Gastroesophageal sphincter (tissue), 4 donors: ENCODE measurements at regions not wholly inside any gene's neighbourhood (a gene's known extent, or its start where the extent isn't known, plus 50 kb on each side); places are given as distances from the start of the nearest gene placed in this dataset.
"Not testable (repeated sequence)": the region's sequence is repeated elsewhere in the genome, so short reads cannot be mapped to it uniquely, and the experiment has no call there.

Source experiments
- ATAC-seq: fragments of 150-250 bp; one replicate; pipeline ENCODE4 v1.9.1; 2016; ENCODE audit warnings: mild to moderate bottlenecking, moderate library complexity
- H3K27ac ChIP-seq, 4 donors: fragments of 200-600 bp; sonication (generic) in 3 of 4; 1 replicate in 3 of 4; 2 replicates in 1 of 4; pipeline ENCODE4 v1.5.1; 2016 to 2019
- H3K27me3 ChIP-seq: fragments of 200-600 bp; sonication (generic); one replicate; pipeline ENCODE4 v1.5.1; 2019
- H3K36me3 ChIP-seq, 2 donors: fragments of 200-600 bp; sonication (generic); one replicate each; pipeline ENCODE4 v1.5.1; 2019; ENCODE audit warnings: control low read depth in 1 of 2
- H3K4me1 ChIP-seq, 3 donors: fragments of 200-600 bp; sonication (generic); 1 replicate in 2 of 3; 2 replicates in 1 of 3; pipeline ENCODE4 v1.5.1; 2016 to 2019; ENCODE audit warnings: control low read depth in 2 of 3
- H3K4me3 ChIP-seq, 2 donors: fragments of 200-600 bp; sonication (generic); one replicate each; pipeline ENCODE4 v1.5.1; 2019; ENCODE audit warnings: mild to moderate bottlenecking in 1 of 2, moderate library complexity in 1 of 2
- H3K9me3 ChIP-seq, 3 donors: fragments of 200-600 bp; sonication (generic); one replicate each; pipeline ENCODE4 v1.5.1; 2017 to 2019; ENCODE audit warnings: control low read depth in 2 of 3
- CTCF ChIP-seq, 4 experiments: fragments of 200-600 bp in 2 of 4; fragments of 450-650 bp in 2 of 4; sonication (generic) in 1 of 4; IDR thresholded peaks; one replicate each; pipeline ENCODE4 v1.5.1; 2017 to 2019; ENCODE audit warnings: antibody characterized with exemption in 4 of 4, mild to moderate bottlenecking in 2 of 4, moderate library complexity in 2 of 4
- EP300 ChIP-seq: sonication (generic); formaldehyde crosslinking; IDR thresholded peaks from one replicate; pipeline ENCODE4 v1.6.1; 2017; ENCODE audit warnings: antibody characterized with exemption, mild to moderate bottlenecking
- POLR2A ChIP-seq, 2 donors: fragments of 450-650 bp; IDR thresholded peaks; one replicate each; pipeline ENCODE4 v1.6.1; 2017; ENCODE audit warnings: antibody characterized with exemption in 2 of 2, mild to moderate bottlenecking in 2 of 2, moderate library complexity in 1 of 2
- POLR2AphosphoS5 ChIP-seq: sonication (generic); formaldehyde crosslinking; IDR thresholded peaks from one replicate; pipeline ENCODE4 v1.6.1; 2017; ENCODE audit warnings: antibody characterized with exemption
- WGBS, 2 donors: methylation state at CpG; one replicate each; pipeline ENCODE4 v1.1.5; 2018; ENCODE audit warnings: low coverage in 1 of 2; 5-methylcytosine and 5-hydroxymethylcytosine counted together

- TF ChIP-seq EP300 (no peak), POLR2A (IDR thresholded peaks at IDR 0.05) (no peak), POLR2AphosphoS5 (no peak), CTCF (IDR thresholded peaks at IDR 0.05) (no peak)
- ATAC-seq = no peak
These were observed 90.4 kb upstream of the C5orf63 start for GRCh38 chr5:127163750-127164149.

DNA sequence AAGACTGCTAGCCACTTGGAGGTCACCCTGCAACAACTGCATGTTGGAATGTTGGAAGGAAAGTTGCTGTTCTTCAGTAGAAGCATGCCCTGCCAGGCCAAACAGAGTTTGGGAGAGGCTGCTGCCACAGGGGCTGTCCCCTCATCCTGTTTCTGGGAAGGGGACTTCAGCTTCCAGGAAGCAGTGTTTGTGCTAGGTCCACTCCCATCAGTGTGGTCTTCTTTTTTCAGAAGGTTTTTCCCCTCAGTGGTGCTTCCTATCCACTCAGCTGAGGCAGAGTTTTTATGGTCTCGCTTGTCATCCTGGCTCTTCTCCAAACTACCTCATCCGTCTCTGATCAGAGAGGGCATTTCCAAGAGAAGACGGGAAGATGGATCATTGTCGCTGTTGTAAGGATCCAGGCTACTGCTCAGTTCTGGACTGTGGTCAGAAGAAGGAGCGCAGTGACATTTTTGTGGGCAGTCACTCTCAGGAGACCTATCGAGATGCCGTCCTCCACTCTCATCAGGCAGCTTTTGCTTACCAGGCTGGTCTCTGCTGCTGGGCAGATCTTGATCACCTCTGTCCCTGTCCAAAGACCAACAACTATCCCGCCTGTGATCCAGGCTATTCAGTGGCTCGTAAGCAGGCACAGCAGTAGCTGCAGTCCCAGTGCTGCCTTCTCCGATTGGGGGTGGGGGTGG, 97.8 kb upstream of the C5orf63 start:
- Histone ChIP-seq H3K27ac (no peak overlapping the region), H3K4me1 (no peaks in the 10 kb centered on the region), H3K27me3 (no peaks in the 10 kb centered on the region), H3K9me3 (peaks cover 0 to 18% (median 0%) of the 10 kb centered on the region in 3 donors), H3K36me3 (no peaks in the 10 kb centered on the region), H3K4me3 (no peak overlapping the region)
- TF ChIP-seq POLR2A (IDR thresholded peaks at IDR 0.05) = no peak
- TF ChIP-seq POLR2AphosphoS5 = no peak
- no peak for TF ChIP-seq CTCF (IDR thresholded peaks at IDR 0.05)
- TF ChIP-seq EP300 = no peak
- WGBS, 2 donors = 69% methylated on average over 3 of the region's 10 CpGs; no CpG with 5 or more reads in 1 of the 2 donors
- ATAC-seq = no peak

More at GRCh38 chr5:127163750-127164149, 90.4 kb upstream of the C5orf63 start:
- H3K4me1 ChIP-seq = no peaks in the 10 kb centered on the region
- no peak overlapping the region for H3K27ac ChIP-seq
- H3K9me3 ChIP-seq = peaks cover 0 to 1% (median 0%) of the 10 kb centered on the region in 3 donors
- H3K36me3 ChIP-seq = no peaks in the 10 kb centered on the region
- no peak overlapping the region for H3K4me3 ChIP-seq
- peaks cover 4% of the 10 kb centered on the region for H3K27me3 ChIP-seq

DNA sequence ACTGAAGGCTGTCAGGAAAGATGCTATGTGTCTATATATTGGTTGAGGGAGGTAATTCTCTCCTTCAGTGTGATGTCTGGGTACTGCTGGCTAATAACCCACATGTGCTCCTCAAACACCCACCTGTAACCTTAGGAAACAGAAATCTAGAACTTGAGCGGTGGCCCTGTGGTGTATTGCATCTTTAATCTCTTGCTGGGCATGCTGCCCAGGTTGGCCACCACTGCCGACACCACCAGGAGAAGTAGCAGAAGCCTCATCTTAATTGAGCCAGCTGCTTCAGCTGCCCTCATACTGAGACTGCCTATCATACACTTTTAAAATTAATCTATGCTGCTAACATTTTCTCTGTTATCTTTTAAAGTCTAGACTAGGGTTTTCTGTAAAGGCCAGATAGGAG, 103.5 kb upstream of the C5orf63 start:
- Histone ChIP-seq H3K9me3 (peaks cover 0 to 18% (median 0%) of the 10 kb centered on the region in 3 donors), H3K27me3 (no peaks in the 10 kb centered on the region), H3K36me3 (no peaks in the 10 kb centered on the region), H3K27ac (no peak overlapping the region), H3K4me1 (no peaks in the 10 kb centered on the region), H3K4me3 (no peak overlapping the region)
- ATAC-seq = no peak
- TF ChIP-seq POLR2A (IDR thresholded peaks at IDR 0.05) = no peak
- no peak for TF ChIP-seq EP300
- TF ChIP-seq POLR2AphosphoS5 = no peak
- TF ChIP-seq CTCF (IDR thresholded peaks at IDR 0.05) = no peak
- 68 to 69% methylated on average over 2 of the region's 2 CpGs for WGBS, 2 donors

DNA sequence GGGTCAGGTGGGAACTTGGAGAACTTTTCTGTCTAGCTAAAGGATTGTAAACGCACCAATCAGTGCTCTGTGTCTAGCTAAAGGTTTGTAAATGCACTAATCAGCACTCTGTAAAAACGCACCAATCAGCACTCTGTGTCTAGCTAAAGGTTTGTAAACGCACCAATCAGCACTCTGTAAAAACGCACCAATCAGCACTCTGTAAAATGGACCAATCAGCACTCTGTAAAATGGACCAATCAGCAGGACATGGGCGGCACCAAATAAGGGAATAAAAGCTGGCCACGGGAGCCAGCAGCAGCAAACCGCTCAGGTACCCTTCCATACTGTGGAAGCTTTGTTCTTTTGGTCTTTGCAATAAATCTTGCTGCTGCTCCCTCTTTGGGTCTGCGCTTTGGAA, 108.0 kb upstream of the MEGF10 start:
- not testable (repeated sequence) for H3K27ac ChIP-seq, ATAC-seq
- WGBS, 2 donors = 77 to 98% methylated on average over 4 to 7 of the region's 8 CpGs

DNA sequence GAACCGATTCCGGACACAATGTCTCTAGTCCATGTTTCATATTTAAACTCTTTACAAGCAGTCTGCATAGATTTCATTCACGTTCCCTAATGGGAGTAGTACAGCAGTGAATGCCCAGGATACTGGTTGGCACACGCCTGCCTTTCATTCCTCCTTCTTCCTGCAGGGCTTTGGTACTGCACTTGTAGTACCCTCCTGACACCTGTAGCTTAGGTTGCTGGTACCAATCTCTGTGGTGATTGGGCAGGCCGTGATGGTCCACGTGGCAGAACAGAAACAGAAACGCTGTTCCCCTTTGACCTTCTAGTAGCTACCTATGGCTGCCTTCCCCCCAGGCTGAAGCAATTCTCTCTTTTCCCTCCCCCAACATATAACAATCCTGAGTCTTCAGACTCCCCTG, 107.3 kb upstream of the MEGF10 start:
- ATAC-seq = no peak
- Histone ChIP-seq H3K27me3 (no peaks in the 10 kb centered on the region), H3K36me3 (no peaks in the 10 kb centered on the region), H3K4me3 (no peak overlapping the region), H3K9me3 (no peaks in the 10 kb centered on the region), H3K4me1 (no peaks in the 10 kb centered on the region), H3K27ac (no peak overlapping the region)
- WGBS, 2 donors = 87 to 92% methylated on average over 4 to 7 of the region's 7 CpGs
- TF ChIP-seq EP300 (no peak), POLR2AphosphoS5 (no peak), CTCF (IDR thresholded peaks at IDR 0.05) (no peak)

More for the DNA sequence above, 108.0 kb upstream of the MEGF10 start:
- H3K27me3 ChIP-seq, H3K36me3 ChIP-seq, H3K4me1 ChIP-seq, H3K9me3 ChIP-seq, H3K4me3 ChIP-seq: not testable (repeated sequence)
